Hematopoietic multipotent progenitor cell treated with erythropoietin and hydrocortisone succinate and interleukin-3 and kit ligand, for 17 days (in vitro differentiated cells): ENCODE measurements at regions not wholly inside any gene's neighbourhood (a gene's known extent, or its start where the extent isn't known, plus 50 kb on each side); places are given as distances from the start of the nearest gene placed in this dataset.
"Not testable (repeated sequence)": the region's sequence is repeated elsewhere in the genome, so short reads cannot be mapped to it uniquely, and the experiment has no call there.

Experiments used
- DNase-seq: peaks from one replicate; pipeline ENCODE4 v3.0.0-alpha.2; 2015; ENCODE audit warnings: low spot score

- not testable (repeated sequence) for DNase-seq
Observed at GRCh38 chr11:100531290-100531689, 155.8 kb upstream of the ARHGAP42 start.

GRCh38 chr11:100536979-100537378 lies 150.1 kb upstream of the ARHGAP42 start:
- no peak for DNase-seq

GRCh38 chr11:100543386-100543785 lies 143.7 kb upstream of the ARHGAP42 start:
- no peak for DNase-seq

GRCh38 chr11:100545556-100545955 lies 141.5 kb upstream of the ARHGAP42 start:
- no peak for DNase-seq

GRCh38 chr11:100545970-100546369 lies 141.1 kb upstream of the ARHGAP42 start:
- DNase-seq = no peak

GRCh38 chr11:100546714-100547113 lies 140.4 kb upstream of the ARHGAP42 start:
- no peak for DNase-seq

GRCh38 chr11:100550298-100550697 lies 136.8 kb upstream of the ARHGAP42 start:
- no peak for DNase-seq

- DNase-seq = no peak
Observed at GRCh38 chr11:100550912-100551632, 136.0 kb upstream of the ARHGAP42 start.

GRCh38 chr11:100555931-100556330 lies 131.2 kb upstream of the ARHGAP42 start:
- no peak for DNase-seq

- DNase-seq = no peak
Observed at GRCh38 chr11:100556781-100557180, 130.3 kb upstream of the ARHGAP42 start.

- no peak for DNase-seq
Observed at GRCh38 chr11:100557830-100558611, 129.1 kb upstream of the ARHGAP42 start.

- DNase-seq = no peak
Observed at GRCh38 chr11:100560606-100561005, 126.5 kb upstream of the ARHGAP42 start.

GRCh38 chr11:100561323-100561722 lies 125.8 kb upstream of the ARHGAP42 start:
- no peak for DNase-seq

- no peak for DNase-seq
Observed at GRCh38 chr11:100562128-100562527, 125.0 kb upstream of the ARHGAP42 start.

GRCh38 chr11:100563541-100564280 lies 123.4 kb upstream of the ARHGAP42 start:
- DNase-seq = no peak

- DNase-seq = no peak
Observed at GRCh38 chr11:100573911-100574513, 113.1 kb upstream of the ARHGAP42 start.

GRCh38 chr11:100574894-100575769 lies 112.0 kb upstream of the ARHGAP42 start:
- no peak for DNase-seq

GRCh38 chr11:100575860-100576717 lies 111.0 kb upstream of the ARHGAP42 start:
- DNase-seq = peak; percentile 53

GRCh38 chr11:100576718-100577021 lies 110.4 kb upstream of the ARHGAP42 start:
- no peak for DNase-seq

GRCh38 chr11:100578831-100579311 lies 108.2 kb upstream of the ARHGAP42 start:
- DNase-seq = no peak
